ENCODE measurements at regions not wholly inside any gene's neighbourhood (a gene's known extent, or its start where the extent isn't known, plus 50 kb on each side); places are given as distances from the start of the nearest gene placed in this dataset.

DNA sequence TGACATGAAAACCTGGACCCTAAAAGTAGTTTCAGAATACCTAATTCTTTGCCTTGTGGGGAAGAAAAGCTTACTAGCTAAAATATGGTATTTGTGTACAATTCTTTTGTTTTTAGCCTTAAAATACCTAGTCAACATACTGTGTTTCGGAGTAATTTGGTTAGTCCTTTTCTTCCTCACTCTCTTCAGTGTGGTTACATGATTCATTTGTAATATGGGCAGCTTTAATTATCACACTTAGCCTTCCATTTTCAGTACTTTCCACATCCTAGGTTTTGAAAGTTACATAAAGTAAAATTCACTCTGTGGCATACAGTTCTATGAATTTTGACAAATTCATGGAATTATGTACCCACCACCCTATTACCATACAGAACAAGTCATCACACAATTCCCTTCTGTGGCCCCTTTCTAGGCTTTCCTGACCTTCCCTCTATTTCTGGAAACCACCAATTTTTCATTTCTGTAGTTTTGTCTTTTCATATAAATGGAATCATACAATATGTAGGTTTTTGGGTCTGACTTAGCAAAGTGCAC is 96.2 kb downstream of the EMX2 start:
- no peak for FAIRE-seq

DNA sequence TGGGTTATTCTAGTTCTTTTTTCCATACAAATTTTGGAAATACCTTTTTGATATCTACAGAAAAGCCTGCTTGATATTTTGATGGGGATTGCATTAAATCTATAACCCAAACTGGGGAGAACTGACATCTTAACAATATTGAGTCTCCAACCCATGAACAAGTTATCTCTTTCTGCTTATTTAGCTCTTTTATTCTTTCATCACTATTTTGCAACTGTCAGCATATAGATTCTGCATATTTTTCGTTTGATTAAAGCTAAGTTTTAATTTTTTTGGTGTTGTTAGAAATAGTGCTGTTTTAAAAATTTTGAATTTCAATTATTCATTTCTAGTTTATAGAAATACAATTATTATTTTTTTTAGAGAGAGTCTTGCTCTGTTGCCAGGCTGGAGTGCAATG is 97.9 kb downstream of the EMX2 start:
- no peak for FAIRE-seq

DNA sequence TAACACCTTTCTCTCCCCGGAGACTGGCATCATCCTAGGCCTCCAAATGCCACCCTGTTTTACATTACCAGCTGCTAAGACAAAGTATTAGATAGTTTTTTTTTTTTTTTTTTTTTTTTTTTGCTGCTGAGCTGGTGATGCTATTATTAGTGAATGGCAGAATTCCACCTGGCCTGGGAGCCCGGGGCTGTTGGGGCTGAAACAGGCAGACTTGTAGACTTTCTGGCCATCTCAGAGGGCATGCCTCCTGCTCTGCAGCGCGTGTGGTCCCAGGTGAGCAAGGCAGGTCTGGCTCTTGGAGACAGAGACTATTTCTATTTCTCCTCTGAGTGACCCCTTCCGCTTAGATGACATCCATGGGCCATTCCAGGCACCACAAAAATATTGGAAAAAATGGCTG is 104.2 kb downstream of the EMX2 start:
- FAIRE-seq: no peak

DNA sequence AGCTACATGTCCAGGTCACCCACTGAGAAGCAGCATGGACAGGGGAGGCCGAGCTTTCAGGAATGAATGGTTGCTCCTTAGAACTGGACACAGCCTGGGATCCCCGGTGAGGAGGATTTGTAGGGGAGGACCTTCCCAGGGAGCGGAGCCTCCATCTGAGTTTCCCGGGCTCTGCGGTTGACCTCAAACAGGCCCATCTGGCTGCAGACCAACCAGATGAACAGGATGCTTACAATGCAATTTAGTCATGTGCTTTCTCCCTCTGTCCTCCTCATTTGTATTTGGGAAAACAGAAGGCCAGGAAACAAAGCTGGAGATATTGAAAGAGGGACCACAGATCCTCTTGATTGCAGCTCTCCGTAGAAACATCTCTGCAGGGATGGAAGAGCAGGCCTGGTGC is 104.8 kb downstream of the EMX2 start:
- FAIRE-seq: no peak

DNA sequence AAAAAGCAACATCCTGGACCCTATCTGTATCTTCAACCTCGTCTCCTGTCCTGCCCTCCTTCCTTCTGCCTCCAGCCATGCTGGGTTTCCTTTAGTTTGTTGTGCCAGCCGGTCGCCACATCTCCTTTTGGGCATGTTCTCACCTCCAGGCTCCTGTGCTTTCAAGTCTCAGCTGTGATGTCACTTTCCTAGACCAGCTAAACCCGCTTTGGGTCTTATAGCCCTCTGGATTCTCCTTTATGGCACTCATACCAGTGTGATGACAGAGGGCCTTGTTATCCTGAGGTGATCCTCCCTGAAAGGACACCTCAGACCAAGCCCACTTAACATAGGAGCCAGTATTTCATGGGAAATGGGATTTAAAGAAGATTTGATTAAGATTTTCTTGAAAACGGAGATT is 108.6 kb downstream of the EMX2 start:
- no peak for FAIRE-seq

DNA sequence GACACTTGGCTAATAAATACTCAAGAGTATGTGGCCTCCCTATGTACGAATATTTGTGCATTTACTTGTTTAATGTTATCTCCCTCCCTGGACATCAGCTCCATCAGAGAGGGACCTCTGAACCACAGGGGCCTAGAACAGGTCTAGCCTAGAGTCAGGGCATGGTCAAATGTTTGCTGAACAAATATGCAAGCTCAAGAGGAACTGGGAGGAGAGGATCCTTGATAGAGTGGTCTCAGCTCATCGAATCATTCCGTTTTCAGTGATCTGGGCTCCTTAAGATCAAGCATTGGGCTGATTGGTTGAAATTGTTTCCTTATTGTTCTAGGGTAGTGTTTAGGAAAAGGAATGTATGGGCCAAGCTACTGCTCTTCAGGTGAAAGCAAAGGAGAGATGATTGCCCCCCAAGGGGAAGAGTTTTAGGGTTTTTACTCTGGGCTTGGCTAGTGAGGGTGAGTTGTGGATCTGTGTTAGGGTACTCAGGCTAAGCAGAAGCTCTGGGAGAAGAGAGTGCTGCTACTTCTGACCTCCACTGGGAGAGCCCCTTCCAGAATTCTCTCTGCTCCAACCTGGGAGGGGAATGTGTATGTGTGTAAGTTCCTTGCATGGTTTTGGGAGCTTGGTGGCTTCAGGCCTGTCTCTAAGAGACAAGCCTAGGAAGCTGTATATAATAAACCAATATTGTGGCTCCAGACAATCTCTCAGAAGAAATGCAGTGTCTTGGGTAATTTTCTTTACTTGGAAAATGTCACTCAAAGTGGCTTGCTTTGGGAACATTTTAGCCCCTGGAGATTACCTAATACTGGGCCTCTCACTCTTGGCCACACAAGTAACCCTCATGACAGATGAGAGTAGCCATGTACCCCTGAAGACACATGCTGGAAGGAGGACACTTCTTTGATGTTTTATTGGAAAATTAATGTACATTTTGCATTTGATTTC is 110.0 kb downstream of the EMX2 start:
- FAIRE-seq: no peak

DNA sequence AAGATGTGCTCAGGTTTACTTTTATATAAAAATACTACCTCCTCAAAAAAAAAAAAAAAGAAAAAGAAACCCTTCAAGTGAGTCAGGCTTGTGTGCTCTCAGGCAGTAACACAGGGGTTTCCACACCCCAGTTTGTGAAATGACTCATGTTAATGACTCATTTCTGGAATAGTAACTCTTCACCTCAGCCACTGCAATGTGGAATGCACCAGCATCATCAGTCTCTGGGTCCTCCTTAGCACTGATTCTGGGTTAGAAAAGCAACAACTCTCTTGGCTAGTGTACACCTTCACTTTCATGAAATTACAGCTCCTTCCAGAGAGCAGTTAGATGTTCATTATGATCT is 110.6 kb downstream of the EMX2 start:
- no peak for FAIRE-seq

DNA sequence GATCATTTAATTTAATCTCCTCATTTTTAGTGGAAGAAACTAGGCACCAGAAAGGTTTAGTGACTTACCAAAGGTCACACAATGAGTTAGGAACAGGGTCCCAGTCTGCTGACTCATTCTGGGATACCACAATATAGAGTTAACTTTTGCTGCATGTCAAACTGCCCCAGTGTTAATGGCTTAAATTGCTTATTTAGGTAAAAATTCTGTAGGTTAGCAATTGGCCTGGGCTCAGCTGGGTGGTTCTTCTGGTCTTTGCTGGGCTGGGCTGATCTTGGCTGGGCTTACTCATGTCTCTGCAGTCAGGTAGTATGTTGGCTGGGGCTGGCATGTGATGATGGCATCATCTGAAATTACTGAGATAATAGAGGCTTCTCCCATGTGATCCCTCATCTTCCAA is 111.6 kb downstream of the EMX2 start:
- FAIRE-seq: no peak

DNA sequence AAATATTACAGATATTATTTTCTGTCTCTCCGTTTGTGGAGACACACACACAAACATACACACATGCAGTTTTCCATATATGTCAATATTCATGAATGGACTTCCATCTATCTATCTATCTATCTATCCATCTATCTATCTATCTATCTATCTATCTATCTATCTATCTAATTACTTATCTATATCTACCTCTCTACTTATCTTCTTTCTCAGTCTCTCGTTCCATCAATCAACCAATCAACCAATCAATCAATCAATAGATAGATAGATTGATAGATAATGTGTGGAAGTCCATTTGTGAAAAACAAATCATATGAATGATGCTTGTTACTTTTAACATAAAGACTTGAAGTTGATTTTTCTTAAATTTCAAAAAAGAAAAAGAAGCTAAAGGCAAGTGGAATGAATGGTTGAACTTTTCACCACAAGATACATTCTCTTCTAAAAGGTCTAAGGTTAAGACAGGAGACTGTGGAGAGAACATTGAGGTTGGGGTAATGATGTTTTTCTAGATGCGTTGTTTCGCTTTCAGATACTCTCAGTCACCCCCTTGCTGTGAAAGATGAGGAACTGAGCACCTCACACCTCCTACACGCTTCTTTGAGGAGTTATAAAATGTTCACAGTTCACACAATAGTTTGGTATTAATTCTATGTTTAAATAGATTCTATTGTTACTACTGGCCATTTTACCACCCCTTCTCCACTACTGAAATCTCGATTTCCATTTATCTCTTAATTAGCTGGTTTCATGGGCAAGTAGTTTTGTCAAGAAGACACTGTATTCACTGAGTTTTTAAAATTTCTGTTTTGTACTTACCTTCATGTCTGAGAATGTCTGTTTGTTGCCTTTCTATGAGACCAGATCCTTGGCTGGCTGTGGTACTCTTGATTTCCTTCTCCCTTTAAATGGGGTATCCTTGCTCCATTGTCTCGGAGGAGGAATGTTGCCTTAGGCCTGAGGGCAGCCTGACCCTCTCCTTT is 114.1 kb downstream of the EMX2 start:
- FAIRE-seq: no peak

DNA sequence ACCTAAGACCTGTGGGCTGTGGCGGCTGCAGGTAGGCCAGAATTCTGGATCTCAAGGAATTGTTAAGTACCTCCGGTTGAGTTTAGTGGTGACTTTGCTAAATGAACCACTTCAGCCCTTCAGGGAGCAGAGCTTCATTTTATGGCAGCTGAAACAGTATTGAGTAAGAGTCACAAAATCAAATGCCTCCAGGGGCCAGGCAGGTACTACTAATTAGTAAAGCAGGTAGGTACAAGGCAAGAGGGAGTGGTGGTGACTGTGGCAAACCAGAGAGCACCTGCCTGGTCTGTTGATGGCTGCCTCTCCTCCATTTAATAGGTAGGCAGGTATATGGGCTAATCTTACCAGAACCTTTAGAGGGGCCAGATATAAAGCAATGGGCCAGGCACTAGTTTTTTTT is 118.8 kb downstream of the EMX2 start:
- no peak for FAIRE-seq

DNA sequence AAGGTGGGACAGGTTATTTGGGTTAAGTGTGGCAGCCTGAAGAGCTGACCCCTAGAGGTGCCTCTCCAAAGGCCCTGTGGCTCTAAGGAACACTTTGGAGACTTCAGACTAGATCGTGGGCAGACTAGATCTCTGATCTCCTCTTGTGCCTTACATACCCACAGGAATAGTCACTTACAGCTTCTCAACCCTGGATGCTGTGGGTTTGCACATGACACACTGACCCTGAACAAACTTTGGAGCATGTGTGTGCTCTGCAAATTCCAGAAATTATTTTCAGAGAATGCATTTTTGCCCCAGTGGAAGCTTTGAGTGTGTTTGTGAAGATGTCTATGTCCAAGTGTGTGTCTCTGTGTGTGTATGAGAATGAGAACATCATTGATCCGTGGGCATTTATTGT is 119.6 kb downstream of the EMX2 start:
- FAIRE-seq: no peak

DNA sequence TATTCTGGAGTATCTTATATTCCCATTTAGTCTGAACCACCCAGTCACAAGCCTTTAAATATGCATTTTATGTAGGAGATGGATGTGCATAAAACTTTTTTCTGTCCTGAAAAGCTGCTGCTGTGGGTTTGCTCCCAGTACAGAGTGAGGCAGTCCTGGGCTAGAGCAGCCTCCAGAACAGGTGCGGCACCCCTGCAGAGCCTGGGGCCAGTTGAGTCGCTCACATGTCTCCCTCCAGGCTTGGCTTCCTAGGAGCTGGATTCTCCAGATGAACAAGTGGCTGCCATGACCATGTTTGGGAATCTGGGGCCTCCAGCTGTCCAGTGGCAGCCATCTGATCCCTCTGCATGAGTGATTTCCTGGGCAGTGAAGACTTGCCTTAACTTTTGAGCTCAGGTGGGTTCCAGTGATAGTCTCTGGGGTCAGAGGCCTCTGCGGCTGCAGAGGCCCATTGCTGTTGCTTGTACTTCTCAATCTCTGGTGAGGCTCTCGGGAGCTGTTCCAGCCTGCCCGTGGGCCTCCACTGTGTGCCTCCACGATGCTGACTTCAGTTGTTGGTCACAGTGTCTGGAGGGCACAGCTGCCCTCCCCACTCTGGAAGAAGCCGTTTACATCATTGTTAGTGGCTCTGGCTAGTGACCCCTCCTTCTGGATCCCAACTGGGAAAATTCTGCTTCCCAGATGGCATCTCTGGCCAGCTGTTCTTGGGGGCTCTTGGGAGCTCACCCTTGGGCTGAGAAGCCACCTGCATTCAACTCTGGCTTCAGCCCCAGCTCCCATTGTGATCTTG is 120.4 kb downstream of the EMX2 start:
- FAIRE-seq: no peak

DNA sequence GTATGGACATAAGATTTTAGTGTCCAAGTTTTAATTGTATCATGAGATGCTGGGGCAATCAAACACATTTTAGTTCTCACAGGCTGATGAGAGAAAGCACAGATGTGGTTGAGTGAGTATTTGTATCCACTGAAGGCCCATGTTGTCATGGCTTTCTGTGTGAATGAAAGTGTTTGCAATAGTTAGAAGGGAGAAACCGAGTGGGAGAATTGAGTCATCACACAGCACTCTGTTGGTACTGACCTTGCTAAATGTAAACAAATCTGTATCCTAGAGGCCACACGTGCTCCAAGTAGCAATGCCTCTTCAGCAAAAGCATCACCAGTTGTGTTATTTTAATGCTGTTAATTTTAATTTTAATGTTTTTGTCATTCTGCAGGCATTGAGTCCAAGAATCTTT is 121.2 kb downstream of the EMX2 start:
- peak; percentile 99 for FAIRE-seq

DNA sequence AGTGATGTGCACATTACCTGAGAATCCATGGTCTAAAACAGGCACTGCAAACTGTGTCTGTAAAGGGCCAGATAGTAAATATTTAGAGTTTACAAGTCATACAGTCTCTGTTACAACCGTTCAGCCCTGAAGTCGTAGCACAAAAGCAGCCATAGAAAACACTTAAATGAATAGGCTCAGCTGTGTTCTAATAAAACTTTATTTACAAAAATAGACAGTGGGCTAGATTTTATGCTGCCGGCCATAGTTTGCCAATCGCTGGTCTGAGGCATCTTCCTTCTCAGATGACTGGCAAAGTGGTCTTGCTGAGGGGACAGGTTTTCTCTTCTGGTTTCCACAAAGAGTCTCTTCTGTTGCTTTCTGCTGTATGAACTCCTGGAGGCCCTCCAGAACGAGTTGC is 121.7 kb downstream of the EMX2 start:
- FAIRE-seq: no peak

DNA sequence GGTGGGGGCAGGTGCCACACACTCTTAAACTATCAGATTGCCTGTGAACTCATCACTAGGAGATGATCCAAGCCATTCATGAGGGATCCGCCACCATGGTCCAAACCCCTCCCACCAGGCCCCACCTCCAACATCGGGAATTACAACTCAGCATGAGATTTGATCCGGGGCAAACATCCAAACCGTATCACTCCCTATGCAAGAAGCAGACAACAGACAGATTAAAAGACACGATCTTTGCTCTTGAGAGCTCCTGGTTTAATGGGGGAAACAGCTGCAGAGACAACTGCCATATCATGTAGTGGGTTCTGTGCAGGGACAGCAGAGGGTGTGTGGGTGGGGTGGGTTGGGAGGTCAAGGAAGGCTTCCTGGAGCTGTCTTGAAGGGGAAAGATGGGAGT is 123.6 kb downstream of the EMX2 start:
- no peak for FAIRE-seq

DNA sequence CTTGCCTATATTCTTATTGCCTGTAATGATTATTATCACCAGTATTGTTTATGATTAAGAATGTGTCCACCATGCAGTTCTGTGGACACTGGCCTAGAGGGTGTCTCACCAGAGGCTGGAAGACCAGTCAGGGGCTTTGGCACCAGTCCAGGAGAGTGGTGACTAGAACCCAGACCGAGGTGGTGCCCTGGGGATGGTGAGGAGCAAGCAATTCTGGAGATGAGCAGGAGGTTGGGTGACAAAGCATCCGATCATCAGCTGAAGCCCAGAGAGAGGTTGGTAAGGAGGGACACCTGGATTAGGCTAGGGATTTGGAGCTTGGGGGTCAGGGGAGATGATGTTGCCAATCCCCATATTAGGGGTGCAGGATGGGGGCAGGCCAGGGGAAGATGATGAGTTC is 124.4 kb downstream of the EMX2 start:
- no peak for FAIRE-seq

DNA sequence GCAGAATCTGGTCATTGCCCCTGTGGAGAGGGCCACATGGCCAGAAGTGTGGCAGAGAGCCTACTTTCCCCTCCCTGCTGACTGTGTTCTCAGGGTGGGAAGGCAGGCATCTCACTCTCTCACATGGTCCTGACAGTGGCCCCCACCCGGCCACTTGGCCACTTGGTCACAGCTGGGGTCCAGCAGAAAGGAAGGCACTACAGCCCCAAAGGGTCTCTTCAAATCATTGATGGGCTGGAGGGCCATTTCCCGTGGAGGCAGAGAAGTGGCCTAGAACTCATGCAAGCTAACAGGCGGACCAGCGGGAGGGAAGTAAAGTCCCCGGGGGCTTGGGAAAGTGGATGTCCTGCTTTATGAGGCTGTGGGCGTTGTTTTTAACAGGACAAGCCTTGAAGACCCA is 125.3 kb downstream of the EMX2 start:
- no peak for FAIRE-seq

DNA sequence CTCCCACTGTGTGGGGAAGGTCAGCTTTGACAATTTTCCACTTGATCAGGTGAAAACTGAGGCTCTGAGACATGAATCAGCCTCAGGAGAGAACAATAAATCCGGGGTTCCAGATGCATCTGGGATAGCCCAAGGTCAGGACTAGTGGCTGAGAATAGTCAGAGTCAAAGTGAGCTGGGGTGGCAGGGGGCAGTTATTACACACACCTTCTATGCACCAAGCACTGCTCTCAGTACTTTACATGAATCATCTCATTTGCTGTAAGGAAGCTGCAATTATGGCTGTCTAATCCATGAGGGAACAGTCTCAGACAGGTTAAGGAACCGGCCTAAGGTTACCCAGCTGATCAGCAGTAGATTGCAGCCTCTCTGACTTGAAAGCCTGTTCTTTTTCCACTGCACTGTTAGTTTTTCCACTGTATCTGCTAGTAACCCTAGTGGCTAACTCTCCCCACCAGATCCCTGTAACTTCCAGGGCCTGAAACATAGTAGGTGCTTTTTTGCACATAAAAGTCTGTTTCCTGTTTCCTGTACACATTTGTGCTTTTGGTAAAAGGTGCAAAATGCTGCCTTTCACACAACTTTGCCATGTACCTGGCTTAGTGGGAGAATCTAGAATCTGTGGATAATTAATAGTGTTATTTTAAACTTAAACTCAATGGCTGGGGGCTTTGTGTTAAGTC is 125.9 kb downstream of the EMX2 start:
- no peak for FAIRE-seq

DNA sequence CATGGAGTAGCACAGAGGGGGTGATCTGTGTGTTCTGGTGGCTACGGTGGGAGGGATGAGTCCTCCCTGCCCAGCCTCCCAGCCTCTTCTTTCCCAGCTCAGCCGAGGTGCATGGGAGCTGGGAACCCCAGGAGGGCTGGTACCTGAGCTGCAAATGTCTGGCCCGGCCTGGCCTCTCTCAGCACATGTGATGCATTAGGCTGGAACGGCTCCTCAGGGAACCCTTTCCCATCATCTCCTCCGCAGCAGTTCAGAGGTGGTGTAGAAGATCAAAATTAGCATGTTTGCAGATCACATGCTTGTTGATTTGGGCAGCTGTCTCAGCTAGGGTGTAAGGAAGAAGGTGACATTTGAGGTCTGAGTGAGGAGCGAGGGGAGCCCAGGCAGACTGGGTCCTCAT is 126.6 kb downstream of the EMX2 start:
- FAIRE-seq: no peak

DNA sequence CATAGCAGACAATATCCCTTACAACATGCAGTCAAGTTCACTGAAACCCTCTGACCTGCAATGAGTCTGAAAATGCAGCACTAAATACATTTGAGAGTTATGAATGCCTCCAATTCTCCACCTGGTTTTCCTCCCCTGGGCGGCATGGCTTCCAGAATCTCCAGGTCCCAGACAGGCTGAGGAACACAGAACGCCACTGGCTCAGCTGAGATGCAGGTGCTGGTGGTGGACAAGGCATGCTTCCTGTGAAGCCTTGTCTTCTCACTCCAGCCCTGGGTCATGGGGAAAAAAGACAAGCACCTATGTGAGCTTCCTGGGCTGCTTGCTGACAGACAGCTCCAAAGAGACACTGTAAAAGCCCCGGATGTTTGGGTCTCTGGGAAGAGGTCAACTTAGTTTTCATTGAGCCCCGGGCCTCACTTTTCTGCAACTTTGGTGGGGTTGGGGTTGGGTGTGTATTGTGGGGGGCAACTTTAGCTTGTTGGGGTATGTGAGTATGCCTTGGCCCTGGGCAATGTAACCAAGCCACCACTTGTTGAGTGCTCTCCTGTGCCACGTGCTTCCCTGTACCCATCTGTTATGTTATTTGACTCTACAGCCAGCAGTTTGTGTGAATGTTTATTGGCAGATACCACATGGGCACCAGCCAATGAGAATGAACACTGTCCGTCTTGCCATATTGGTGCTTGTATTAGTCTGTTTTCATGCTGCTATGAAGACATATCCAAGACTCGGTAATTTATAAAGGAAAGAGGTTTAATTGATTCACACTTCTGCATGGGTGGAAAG is 127.8 kb downstream of the EMX2 start:
- no peak for FAIRE-seq

DNA sequence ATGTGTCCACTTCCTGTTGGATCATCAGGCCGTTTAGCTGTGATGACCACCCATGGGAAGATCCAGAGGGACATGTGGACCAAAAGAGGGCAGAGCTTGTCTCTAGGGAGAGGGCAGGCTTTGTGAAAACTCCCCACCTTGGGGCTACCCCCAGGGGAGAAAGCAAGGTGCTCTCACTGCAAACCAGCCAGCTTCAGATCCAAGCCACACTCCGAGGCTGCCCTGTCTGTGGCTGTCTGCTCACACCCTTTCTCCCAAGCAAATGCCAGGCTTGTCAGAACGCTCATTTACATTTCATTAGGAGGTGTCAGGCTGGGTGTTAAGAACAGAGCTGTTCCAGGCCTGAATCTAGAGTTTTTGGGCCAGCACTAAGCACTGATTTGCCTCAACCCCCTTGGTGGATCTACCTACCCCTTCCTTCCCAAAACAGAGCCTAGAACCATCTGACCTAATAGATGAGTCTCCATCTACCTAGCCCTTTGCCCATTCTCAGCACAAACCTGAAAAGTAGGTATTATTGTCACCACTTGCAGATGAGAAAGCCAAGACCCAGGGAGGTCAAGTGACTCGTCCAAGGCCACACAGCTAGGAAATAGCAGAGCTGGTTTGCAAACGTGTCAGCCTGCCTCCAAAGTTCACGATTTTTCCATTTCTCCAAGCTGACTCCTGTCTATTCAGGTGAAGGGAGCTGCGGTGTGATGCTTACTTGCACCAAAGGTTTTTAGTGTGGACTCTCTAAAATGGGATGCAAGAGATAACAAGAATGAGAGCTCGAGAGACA is 130.9 kb downstream of the EMX2 start:
- no peak for FAIRE-seq
